OCI-LY7 (cell line): ENCODE measurements at regions not wholly inside any gene's neighbourhood (a gene's known extent, or its start where the extent isn't known, plus 50 kb on each side); places are given as distances from the start of the nearest gene placed in this dataset.

ENCODE experiments used
- BruUV-seq: library from RNA; stranded (reverse); fragments of 400-500 nt; replicated peaks from 2 replicates; lab custom pipeline; 2021; lab: Mats Ljungman, UMichigan
- CTCF ChIA-PET: fragments of 300-600 bp; sonication (Branson Sonifier 250); formaldehyde crosslinking; loops from one replicate; lab custom pipeline; 2022; ENCODE audit warnings: antibody characterized with exemption; ENCODE audit not compliant: unreplicated experiment; lab: Charles Lee
- POLR2A ChIA-PET: fragments of 300-600 bp; sonication (Branson Sonifier 250); formaldehyde crosslinking; loops from one replicate; lab custom pipeline; 2022; ENCODE audit warnings: antibody characterized with exemption; lab: Charles Lee
- DNase-seq: peaks from one replicate; pipeline ENCODE4 v3.0.0-alpha.2; 2015; ENCODE audit warnings: low spot score
- H2AFZ ChIP-seq: fragments of 200-600 bp; sonication (generic), shearing (Covaris generic); 2 replicates; pipeline ENCODE4 v1.6.1; 2014; ENCODE audit warnings: mild to moderate bottlenecking, antibody characterized with exemption, low read length, moderate library complexity
- H3K27ac ChIP-seq: fragments of 200-600 bp; sonication (generic); 2 replicates; pipeline ENCODE4 v1.5.1; 2014; ENCODE audit warnings: mixed run types, low read depth, mild to moderate bottlenecking, moderate library complexity, low read length, inconsistent platforms; ENCODE audit not compliant: poor library complexity, severe bottlenecking
- H3K36me3 ChIP-seq: fragments of 200-600 bp; sonication (generic); 2 replicates; pipeline ENCODE4 v1.6.1; 2014; ENCODE audit warnings: mild to moderate bottlenecking, antibody characterized with exemption, low read length, moderate library complexity, mixed read lengths; ENCODE audit not compliant: insufficient read depth
- H3K4me1 ChIP-seq: fragments of 200-600 bp; sonication (generic); 2 replicates; pipeline ENCODE4 v1.5.1; 2014; ENCODE audit warnings: mild to moderate bottlenecking, low read length; ENCODE audit not compliant: insufficient read depth, poor library complexity, severe bottlenecking
- H3K4me2 ChIP-seq: fragments of 200-600 bp; sonication (generic); 2 replicates; pipeline ENCODE4 v1.6.1; 2014; ENCODE audit warnings: mild to moderate bottlenecking, low read length
- H3K4me3 ChIP-seq: fragments of 200-600 bp; sonication (generic); 2 replicates; pipeline ENCODE4 v1.5.1; 2014; ENCODE audit warnings: mild to moderate bottlenecking, low read depth, low read length; ENCODE audit not compliant: poor library complexity, severe bottlenecking
- H3K79me2 ChIP-seq: fragments of 200-600 bp; sonication (generic); 2 replicates; pipeline ENCODE4 v1.6.1; 2016; ENCODE audit warnings: low read depth, mild to moderate bottlenecking, low read length, moderate library complexity, mixed read lengths; ENCODE audit not compliant: insufficient read depth
- H3K9me2 ChIP-seq: fragments of 200-600 bp; sonication (generic); 2 replicates; pipeline ENCODE4 v1.6.1; 2016; ENCODE audit warnings: mild to moderate bottlenecking, low read length, mixed read lengths; ENCODE audit not compliant: insufficient read depth
- H3K9me3 ChIP-seq: fragments of 200-600 bp; sonication (generic); 2 replicates; pipeline ENCODE4 v1.6.1; 2014; ENCODE audit warnings: mild to moderate bottlenecking, mixed run types, low read length, mixed read lengths
- H4K20me1 ChIP-seq: fragments of 200-600 bp; sonication (generic); 2 replicates; pipeline ENCODE4 v1.6.1; 2014; ENCODE audit warnings: mild to moderate bottlenecking, antibody characterized with exemption, low read length, moderate library complexity, mixed read lengths; ENCODE audit not compliant: insufficient read depth
- EZH2phosphoT487 ChIP-seq: fragments of 200-600 bp; sonication (generic); IDR thresholded peaks from 2 replicates; pipeline ENCODE4 v1.6.1; 2018; ENCODE audit warnings: low read depth, borderline replicate concordance, mild to moderate bottlenecking, mixed run types, antibody characterized with exemption, low read length, moderate library complexity, mixed read lengths
- intact Hi-C: fragments of 100-400 bp; cut with micrococcal nuclease; formaldehyde crosslinking; loops from one replicate; pipeline ENCODE4 v1.10.0; 2022; ENCODE audit not compliant: unreplicated experiment
- TF ChIP-seq, protein P1 (sequence below): fragments of 200-600 bp; sonication (generic); conservative IDR thresholded peaks from 2 replicates; pipeline ENCODE4 v1.5.1; 2014; ENCODE audit warnings: mild to moderate bottlenecking, antibody characterized with exemption, low read length, moderate library complexity, mixed read lengths

- ChIA-PET POLR2A (interaction anchor here (0.5 to 1.5 kb wide), 7 partner anchors 8 to 918 kb away, joined by 3 to 7 read pairs (median 5); no protein-coding TSS in a partner anchor), CTCF (no interaction called here)
- intact Hi-C loops, result no loop called here
Measured at GRCh38 chr2:144010096-144010836, 509.7 kb downstream of the ZEB2 start.

DNA sequence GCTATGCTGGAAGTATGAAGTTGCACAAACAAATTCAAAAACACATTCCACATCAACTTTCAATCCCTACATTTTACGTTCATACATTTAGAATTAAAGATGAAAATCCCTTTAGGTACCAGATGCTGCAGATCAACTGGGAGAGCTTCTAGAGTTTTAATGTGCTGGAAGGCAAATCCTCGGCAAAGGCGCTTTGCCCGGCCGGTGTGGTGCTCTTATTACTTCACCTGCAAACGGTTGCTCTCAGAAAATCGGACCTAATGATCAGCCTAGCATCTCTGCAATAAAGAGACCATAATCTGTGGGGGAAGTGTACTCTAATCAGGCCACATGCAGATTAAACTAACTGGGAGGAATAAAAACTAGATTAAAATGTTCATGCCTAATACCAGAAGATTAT is 513.8 kb downstream of the ZEB2 start:
- POLR2A ChIA-PET, result interaction anchor here (1.0 kb wide), 1 partner anchor 15 kb away, joined by 3 read pairs; no protein-coding TSS in a partner anchor
- no peak overlapping the region for H3K4me3 ChIP-seq
- H2AFZ ChIP-seq, result no peak overlapping the region
- H3K4me2 ChIP-seq, result no peak overlapping the region
- H3K27ac ChIP-seq, result no peak overlapping the region
- H3K9me2 ChIP-seq, result no peaks in the 10 kb centered on the region
- CTCF ChIA-PET, result no interaction called here
- H4K20me1 ChIP-seq, result no peaks in the 10 kb centered on the region
- DNase-seq, result no peak
- H3K9me3 ChIP-seq, result no peaks in the 10 kb centered on the region
- TF ChIP-seq, protein P1, sequence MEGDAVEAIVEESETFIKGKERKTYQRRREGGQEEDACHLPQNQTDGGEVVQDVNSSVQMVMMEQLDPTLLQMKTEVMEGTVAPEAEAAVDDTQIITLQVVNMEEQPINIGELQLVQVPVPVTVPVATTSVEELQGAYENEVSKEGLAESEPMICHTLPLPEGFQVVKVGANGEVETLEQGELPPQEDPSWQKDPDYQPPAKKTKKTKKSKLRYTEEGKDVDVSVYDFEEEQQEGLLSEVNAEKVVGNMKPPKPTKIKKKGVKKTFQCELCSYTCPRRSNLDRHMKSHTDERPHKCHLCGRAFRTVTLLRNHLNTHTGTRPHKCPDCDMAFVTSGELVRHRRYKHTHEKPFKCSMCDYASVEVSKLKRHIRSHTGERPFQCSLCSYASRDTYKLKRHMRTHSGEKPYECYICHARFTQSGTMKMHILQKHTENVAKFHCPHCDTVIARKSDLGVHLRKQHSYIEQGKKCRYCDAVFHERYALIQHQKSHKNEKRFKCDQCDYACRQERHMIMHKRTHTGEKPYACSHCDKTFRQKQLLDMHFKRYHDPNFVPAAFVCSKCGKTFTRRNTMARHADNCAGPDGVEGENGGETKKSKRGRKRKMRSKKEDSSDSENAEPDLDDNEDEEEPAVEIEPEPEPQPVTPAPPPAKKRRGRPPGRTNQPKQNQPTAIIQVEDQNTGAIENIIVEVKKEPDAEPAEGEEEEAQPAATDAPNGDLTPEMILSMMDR, result no peak
- no peak for TF ChIP-seq EZH2phosphoT487
- H3K36me3 ChIP-seq, result no peaks in the 10 kb centered on the region
- BruUV-seq, result no TSS peak
- intact Hi-C loops, result no loop called here
- H3K4me1 ChIP-seq, result no peaks in the 10 kb centered on the region
- no peaks in the 10 kb centered on the region for H3K79me2 ChIP-seq

More at GRCh38 chr2:144010096-144010836, 509.7 kb downstream of the ZEB2 start:
- Histone ChIP-seq H3K9me3 (no peaks in the 10 kb centered on the region), H3K4me2 (no peak overlapping the region), H3K36me3 (no peaks in the 10 kb centered on the region), H3K9me2 (no peaks in the 10 kb centered on the region), H2AFZ (no peak overlapping the region), H3K4me3 (no peak overlapping the region), H4K20me1 (no peaks in the 10 kb centered on the region), H3K4me1 (no peaks in the 10 kb centered on the region), H3K79me2 (no peaks in the 10 kb centered on the region), H3K27ac (no peak overlapping the region)
- no peak for DNase-seq
- BruUV-seq, result no TSS peak
- TF ChIP-seq EZH2phosphoT487, result no peak
- TF ChIP-seq, protein P1, result no peak

DNA sequence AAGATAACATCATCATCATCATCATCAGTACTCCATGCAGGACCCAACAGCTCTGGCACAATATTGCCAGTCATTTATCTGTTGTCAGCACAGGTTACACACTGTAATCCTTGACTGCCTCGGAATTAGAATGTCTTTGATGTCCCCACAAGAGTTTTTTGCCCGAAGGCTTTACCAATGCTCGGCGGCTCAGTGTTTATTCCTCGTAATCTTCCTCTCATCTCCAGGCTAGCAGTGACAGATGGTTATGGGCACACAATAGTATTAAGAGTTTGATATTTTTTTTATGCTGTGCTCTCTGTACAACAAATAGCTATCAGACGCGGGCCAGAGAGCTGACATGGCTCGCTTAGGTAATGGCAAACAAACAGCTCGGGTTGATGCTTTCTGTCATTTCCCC is 515.2 kb downstream of the ZEB2 start:
- ChIA-PET POLR2A (interaction anchor here (0.6 kb wide), 1 partner anchor 25 kb away, joined by 3 read pairs; no protein-coding TSS in a partner anchor), CTCF (no interaction called here)
- Histone ChIP-seq H2AFZ (no peak overlapping the region), H3K9me2 (no peaks in the 10 kb centered on the region), H3K4me3 (no peak overlapping the region), H3K79me2 (no peaks in the 10 kb centered on the region), H3K9me3 (no peaks in the 10 kb centered on the region), H4K20me1 (no peaks in the 10 kb centered on the region), H3K4me1 (no peaks in the 10 kb centered on the region), H3K27ac (no peak overlapping the region), H3K4me2 (no peak overlapping the region), H3K36me3 (no peaks in the 10 kb centered on the region)
- DNase-seq, result no peak
- intact Hi-C loops, result no loop called here
- no peak for TF ChIP-seq EZH2phosphoT487
- TF ChIP-seq, protein P1, result no peak
- BruUV-seq, result no TSS peak
